SH-SY5Y (cell line): ENCODE measurements at regions not wholly inside any gene's neighbourhood (a gene's known extent, or its start where the extent isn't known, plus 50 kb on each side); places are given as distances from the start of the nearest gene placed in this dataset.

Experiments
- GATA2 ChIP-seq: IDR thresholded peaks from 2 replicates; pipeline ENCODE4 v1.6.1; 2011; ENCODE audit warnings: mild to moderate bottlenecking, low read depth, low read length
- GATA3 ChIP-seq: IDR thresholded peaks from 2 replicates; pipeline ENCODE4 v1.6.1; 2011; ENCODE audit warnings: low read depth, mild to moderate bottlenecking, low read length, moderate library complexity

DNA sequence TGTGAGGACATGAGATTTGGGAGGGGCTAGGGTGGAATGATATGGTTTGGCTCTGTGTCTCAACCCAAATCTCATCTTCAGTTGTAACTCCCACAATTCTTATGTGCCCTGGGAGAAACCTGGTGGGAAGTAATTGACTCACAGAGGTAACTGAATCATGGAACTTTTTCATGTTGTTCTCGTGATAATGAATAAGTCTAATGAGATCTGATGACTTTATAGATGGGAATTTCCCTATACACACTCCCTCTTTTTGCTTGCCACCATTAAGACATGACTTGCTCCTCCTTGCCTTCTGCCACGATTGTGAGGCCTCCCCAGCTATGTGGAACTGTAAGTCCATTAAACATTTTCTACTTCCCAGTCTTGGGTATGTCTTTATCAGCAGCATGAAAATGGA, 253.2 kb upstream of the GK2 start:
- TF ChIP-seq GATA3 (no peak), GATA2 (no peak)
